HFFc6 (cell line): ENCODE measurements at regions not wholly inside any gene's neighbourhood (a gene's known extent, or its start where the extent isn't known, plus 50 kb on each side); places are given as distances from the start of the nearest gene placed in this dataset.

ENCODE experiments used
- DNase-seq: peaks from one replicate; pipeline ENCODE4 v3.0.0-alpha.2; 2018
- H3K27ac Mint-ChIP-seq: 2 replicates; pipeline ENCODE4 v1.8.0; 2020; ENCODE audit warnings: mild to moderate bottlenecking, mixed read lengths
- H3K27me3 Mint-ChIP-seq: 2 replicates; pipeline ENCODE4 v1.8.0; 2021; ENCODE audit warnings: mild to moderate bottlenecking, moderate library complexity, mixed read lengths; ENCODE audit not compliant: insufficient read depth
- H3K36me3 Mint-ChIP-seq: 2 replicates; pipeline ENCODE4 v1.8.0; 2021; ENCODE audit warnings: low read depth, mixed read lengths
- H3K4me1 Mint-ChIP-seq: 2 replicates; pipeline ENCODE4 v1.8.0; 2020; ENCODE audit warnings: low read depth, mixed read lengths
- H3K4me3 Mint-ChIP-seq: 2 replicates; pipeline ENCODE4 v1.8.0; 2020; ENCODE audit warnings: mild to moderate bottlenecking, moderate library complexity, mixed read lengths
- H3K9me3 Mint-ChIP-seq: 2 replicates; pipeline ENCODE4 v1.8.0; 2020; ENCODE audit warnings: mild to moderate bottlenecking, mixed read lengths
- TF ChIP-seq, protein P1 (sequence below): fragments of 200-600 bp; sonication (generic); IDR thresholded peaks from 2 replicates; pipeline ENCODE4 v1.5.0; 2021; ENCODE audit warnings: antibody characterized with exemption, mild to moderate bottlenecking

DNA sequence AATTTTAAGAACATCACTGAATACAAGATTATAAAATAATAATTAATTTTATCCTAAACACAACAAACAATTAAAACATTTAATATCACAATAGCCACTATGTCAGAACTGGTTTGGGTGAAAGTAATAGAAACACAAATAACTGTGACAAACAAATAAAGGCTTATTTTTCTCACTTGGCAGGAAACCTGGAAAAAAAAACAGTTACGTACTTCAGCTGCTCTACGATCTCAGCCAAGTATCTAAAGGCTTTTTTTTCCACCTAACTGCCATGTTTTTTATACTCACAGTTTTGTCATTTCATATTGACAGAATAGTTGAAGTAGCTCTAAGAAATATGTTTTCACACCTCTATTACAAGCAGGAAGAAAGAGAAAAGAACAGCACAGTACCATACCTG lies 284.8 kb upstream of the INTU start:
- Mint-ChIP-seq H3K27ac (no peak overlapping the region), H3K27me3 (no peaks in the 10 kb centered on the region), H3K4me1 (no peaks in the 10 kb centered on the region), H3K36me3 (no peaks in the 10 kb centered on the region), H3K4me3 (no peak overlapping the region), H3K9me3 (peaks cover 15% of the 10 kb centered on the region)
- TF ChIP-seq, protein P1, sequence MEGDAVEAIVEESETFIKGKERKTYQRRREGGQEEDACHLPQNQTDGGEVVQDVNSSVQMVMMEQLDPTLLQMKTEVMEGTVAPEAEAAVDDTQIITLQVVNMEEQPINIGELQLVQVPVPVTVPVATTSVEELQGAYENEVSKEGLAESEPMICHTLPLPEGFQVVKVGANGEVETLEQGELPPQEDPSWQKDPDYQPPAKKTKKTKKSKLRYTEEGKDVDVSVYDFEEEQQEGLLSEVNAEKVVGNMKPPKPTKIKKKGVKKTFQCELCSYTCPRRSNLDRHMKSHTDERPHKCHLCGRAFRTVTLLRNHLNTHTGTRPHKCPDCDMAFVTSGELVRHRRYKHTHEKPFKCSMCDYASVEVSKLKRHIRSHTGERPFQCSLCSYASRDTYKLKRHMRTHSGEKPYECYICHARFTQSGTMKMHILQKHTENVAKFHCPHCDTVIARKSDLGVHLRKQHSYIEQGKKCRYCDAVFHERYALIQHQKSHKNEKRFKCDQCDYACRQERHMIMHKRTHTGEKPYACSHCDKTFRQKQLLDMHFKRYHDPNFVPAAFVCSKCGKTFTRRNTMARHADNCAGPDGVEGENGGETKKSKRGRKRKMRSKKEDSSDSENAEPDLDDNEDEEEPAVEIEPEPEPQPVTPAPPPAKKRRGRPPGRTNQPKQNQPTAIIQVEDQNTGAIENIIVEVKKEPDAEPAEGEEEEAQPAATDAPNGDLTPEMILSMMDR, result no peak
- no peak for DNase-seq

DNA sequence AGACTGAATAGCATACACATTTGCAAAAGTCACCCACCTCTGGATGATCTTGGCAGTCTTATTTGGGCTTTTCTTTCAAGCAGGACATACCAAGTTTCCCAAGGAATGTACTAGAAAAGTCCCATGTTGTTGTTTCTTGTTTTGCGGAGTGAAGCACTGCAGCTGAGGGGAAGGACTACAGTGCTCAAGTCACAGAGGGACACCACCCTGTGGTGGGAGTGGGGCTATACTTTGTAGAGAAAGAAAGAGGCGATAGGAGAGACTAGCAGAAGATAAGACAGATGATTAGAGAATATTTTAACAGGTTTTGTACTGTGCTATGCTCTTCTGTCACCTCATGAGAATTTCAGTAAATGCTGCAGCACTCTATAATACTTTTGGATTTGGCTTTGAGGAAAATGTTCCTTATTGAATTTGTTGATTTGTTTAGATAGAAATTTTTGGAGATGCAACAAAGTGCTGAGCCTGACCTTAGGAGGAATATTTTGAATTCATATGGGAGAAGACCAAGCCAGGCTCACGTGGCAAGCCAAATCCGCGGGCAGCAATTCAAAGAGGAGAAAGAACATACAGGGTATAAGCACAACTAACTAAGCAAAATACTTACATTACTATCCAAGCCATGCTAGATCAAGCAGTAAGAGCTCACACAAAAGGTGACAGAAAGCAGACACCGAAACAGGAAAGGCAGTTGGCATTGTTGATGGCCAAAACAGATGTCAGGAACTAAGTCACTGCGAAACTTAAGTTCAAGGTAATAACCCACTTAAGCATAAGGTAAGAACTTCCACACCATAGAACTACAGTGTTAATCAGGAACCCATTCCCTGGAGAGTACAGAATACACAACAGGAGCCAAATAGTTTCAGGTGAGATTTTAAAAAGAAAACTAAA lies 280.3 kb upstream of the INTU start:
- Mint-ChIP-seq H3K4me3 (no peak overlapping the region), H3K36me3 (no peaks in the 10 kb centered on the region), H3K27ac (no peak overlapping the region), H3K9me3 (peaks cover 16% of the 10 kb centered on the region), H3K27me3 (no peaks in the 10 kb centered on the region), H3K4me1 (no peaks in the 10 kb centered on the region)
- no peak for DNase-seq
- TF ChIP-seq, protein P1, result no peak

DNA sequence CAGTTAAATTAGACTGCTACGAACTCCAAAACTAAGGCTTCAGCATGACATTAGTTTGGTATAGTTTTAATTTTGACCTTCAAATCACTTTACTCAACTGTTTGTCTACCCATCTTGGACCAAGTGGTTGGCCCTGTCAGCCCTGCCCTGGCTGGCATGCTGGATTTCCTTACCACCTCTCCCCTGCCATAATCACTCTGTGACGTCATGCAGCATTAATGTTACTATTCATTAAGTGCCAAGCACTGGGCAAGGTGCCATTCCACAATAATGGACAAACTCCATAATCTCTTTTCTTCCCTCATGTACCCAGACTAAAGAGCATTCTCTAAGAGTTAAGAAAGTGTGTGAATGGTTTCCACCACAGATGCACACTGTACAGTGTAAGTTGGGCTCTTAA lies 277.0 kb upstream of the INTU start:
- Mint-ChIP-seq H3K27me3 (no peaks in the 10 kb centered on the region), H3K9me3 (peaks cover 6% of the 10 kb centered on the region), H3K36me3 (no peaks in the 10 kb centered on the region), H3K4me3 (no peak overlapping the region), H3K4me1 (no peaks in the 10 kb centered on the region), H3K27ac (no peak overlapping the region)
- DNase-seq, result no peak
- TF ChIP-seq, protein P1, result no peak

DNA sequence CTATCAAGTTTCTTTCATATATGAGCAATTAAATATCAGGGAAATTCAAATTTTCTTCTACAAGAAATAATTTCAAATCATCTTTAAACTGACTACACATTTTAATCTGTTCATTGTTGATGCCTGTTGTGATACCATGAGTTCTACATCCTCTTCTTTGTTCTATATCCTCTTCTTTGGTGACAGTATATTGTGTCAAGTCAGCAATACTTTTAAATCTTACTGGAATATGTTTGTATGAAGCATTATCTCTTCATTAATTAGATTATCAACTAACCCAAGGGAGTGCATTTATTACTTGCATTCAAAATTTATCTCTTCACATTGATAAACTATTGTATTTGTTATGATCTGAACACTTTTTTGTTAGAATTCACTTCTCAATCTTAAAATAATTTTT lies 275.0 kb upstream of the INTU start:
- Mint-ChIP-seq H3K9me3 (peaks cover 12% of the 10 kb centered on the region), H3K4me3 (no peak overlapping the region), H3K4me1 (no peaks in the 10 kb centered on the region), H3K36me3 (no peaks in the 10 kb centered on the region), H3K27ac (no peak overlapping the region), H3K27me3 (no peaks in the 10 kb centered on the region)
- no peak for DNase-seq
- TF ChIP-seq, protein P1, result no peak

DNA sequence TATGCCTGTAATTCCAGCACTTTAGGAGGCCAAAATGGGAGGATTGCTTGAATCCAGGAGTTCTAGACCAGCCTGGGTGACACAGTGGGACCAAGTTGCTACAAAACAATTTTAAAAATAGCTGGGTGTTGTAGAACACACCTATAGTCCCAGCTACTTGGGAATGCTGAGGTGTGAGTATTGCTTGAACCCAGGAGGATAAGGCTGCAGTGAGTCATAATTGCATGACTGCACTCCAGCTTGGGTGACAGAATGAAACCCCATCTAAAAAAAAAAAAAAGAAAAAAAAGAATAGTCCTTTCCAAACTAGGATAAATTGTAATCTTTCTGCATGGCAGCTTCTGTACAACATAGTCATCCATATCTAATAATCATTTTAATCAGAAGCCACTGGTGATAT lies 270.1 kb upstream of the INTU start:
- no peaks in the 10 kb centered on the region for H3K36me3 Mint-ChIP-seq
- H3K4me1 Mint-ChIP-seq, result no peaks in the 10 kb centered on the region
- no peaks in the 10 kb centered on the region; the same call in 1 of the 2 replicates for H3K27me3 Mint-ChIP-seq
- peaks cover 14% of the 10 kb centered on the region for H3K9me3 Mint-ChIP-seq
- no peak overlapping the region for H3K27ac Mint-ChIP-seq
- TF ChIP-seq, protein P1, result no peak
- H3K4me3 Mint-ChIP-seq, result no peak overlapping the region
- DNase-seq, result no peak
